LNCAP (cell line): ENCODE measurements at regions not wholly inside any gene's neighbourhood (a gene's known extent, or its start where the extent isn't known, plus 50 kb on each side); places are given as distances from the start of the nearest gene placed in this dataset.

Source experiments
- CTCF ChIP-seq: fragments of 450-650 bp; IDR thresholded peaks from 2 replicates; pipeline ENCODE4 v1.5.1; 2017; ENCODE audit warnings: mild to moderate bottlenecking

GRCh38 chr3:26437678-26438077, 184.9 kb upstream of the LRRC3B start:
- no peak for TF ChIP-seq CTCF

- TF ChIP-seq CTCF: no peak
Observed at GRCh38 chr3:26438325-26438940, 184.1 kb upstream of the LRRC3B start.

- no peak for TF ChIP-seq CTCF
Observed at GRCh38 chr3:26438981-26439884, 183.3 kb upstream of the LRRC3B start.

- no peak for TF ChIP-seq CTCF
Observed at GRCh38 chr3:26449996-26450395, 172.6 kb upstream of the LRRC3B start.

- no peak for TF ChIP-seq CTCF
Observed at GRCh38 chr3:26452363-26452762, 170.2 kb upstream of the LRRC3B start.

GRCh38 chr3:26460985-26461384, 161.6 kb upstream of the LRRC3B start:
- TF ChIP-seq CTCF: no peak

- no peak for TF ChIP-seq CTCF
Observed at GRCh38 chr3:26472345-26472744, 150.2 kb upstream of the LRRC3B start.
